ENCODE measurements at regions not wholly inside any gene's neighbourhood (a gene's known extent, or its start where the extent isn't known, plus 50 kb on each side); places are given as distances from the start of the nearest gene placed in this dataset.
"Not testable (repeated sequence)": the region's sequence is repeated elsewhere in the genome, so short reads cannot be mapped to it uniquely, and the experiment has no call there.

DNA sequence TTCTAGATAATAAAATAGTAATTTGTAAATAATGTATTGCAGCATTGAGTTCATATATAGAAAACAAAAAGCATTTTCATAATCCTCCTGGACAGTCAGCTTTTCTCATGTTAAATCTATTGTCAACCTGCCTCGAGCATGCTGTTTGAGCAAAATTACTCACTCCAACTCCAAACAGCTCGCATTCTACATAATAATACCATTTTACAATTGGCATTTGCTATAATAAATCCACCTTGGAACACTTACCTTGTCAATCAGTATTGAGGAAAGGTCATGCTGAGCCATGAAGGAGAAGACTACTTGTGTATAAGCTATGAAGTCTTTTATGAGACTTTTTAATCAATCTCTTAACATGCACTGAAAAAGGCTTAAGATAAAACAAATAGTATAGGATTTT lies 682.6 kb downstream of the CBLN4 start:
- no peak for DNase-seq (ENCODE audit: low spot score)
- CTCF ChIA-PET: no interaction called here
- POLR2A ChIA-PET (ENCODE audit: low non-redundant PET): no interaction called here
- TF ChIP-seq, protein P1, sequence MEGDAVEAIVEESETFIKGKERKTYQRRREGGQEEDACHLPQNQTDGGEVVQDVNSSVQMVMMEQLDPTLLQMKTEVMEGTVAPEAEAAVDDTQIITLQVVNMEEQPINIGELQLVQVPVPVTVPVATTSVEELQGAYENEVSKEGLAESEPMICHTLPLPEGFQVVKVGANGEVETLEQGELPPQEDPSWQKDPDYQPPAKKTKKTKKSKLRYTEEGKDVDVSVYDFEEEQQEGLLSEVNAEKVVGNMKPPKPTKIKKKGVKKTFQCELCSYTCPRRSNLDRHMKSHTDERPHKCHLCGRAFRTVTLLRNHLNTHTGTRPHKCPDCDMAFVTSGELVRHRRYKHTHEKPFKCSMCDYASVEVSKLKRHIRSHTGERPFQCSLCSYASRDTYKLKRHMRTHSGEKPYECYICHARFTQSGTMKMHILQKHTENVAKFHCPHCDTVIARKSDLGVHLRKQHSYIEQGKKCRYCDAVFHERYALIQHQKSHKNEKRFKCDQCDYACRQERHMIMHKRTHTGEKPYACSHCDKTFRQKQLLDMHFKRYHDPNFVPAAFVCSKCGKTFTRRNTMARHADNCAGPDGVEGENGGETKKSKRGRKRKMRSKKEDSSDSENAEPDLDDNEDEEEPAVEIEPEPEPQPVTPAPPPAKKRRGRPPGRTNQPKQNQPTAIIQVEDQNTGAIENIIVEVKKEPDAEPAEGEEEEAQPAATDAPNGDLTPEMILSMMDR (conservative IDR thresholded peaks at IDR 0.05; ENCODE audit: low read depth): no peak
- no peak overlapping the region for H3K27ac ChIP-seq

DNA sequence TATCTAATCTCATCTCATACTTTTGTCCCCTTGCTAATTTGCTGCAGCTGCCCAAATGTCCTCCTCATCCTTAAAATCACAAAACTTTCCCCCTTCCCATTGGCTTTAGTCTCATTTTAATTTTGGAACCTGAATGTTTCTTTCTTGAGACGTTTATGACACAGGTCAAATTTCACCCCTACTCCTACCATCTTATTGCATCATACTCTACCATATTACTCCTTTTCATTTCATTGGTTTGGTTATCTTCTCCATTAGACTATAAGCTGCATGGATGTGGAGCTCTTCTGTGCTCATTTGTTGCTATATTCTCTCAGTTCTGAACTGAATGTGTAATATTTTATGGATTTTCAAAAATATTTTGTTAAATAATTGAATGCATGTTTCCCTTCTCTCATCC lies 688.6 kb downstream of the CBLN4 start:
- POLR2A ChIA-PET (ENCODE audit: low non-redundant PET): no interaction called here
- DNase-seq (ENCODE audit: low spot score): no peak
- no peak overlapping the region for H3K27ac ChIP-seq
- TF ChIP-seq, protein P1 (conservative IDR thresholded peaks at IDR 0.05; ENCODE audit: low read depth): no peak
- CTCF ChIA-PET: no interaction called here

DNA sequence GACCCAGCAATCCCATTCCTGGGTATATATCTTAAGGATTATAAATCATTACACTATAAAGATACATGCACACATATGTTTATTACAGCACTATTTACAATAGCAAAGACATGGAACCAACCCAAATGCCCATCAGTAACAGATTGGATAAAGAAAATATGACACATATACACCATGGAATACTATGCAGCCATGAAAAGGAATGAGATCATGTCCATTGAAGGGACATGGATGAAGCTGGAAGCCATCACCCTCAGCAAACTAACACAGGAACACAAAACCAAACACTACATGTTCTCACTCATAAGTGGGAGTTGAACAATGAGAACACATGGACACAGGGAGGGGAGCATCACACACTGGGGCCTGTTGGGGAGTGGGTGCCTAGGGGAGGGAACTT lies 694.5 kb downstream of the CBLN4 start:
- CTCF ChIA-PET: interaction anchor here (0.6 kb wide), 1 partner anchor 1073 kb away, joined by 6 read pairs; no protein-coding TSS in a partner anchor
- POLR2A ChIA-PET (ENCODE audit: low non-redundant PET); H3K27ac ChIP-seq; DNase-seq (ENCODE audit: low spot score): not testable (repeated sequence)

DNA sequence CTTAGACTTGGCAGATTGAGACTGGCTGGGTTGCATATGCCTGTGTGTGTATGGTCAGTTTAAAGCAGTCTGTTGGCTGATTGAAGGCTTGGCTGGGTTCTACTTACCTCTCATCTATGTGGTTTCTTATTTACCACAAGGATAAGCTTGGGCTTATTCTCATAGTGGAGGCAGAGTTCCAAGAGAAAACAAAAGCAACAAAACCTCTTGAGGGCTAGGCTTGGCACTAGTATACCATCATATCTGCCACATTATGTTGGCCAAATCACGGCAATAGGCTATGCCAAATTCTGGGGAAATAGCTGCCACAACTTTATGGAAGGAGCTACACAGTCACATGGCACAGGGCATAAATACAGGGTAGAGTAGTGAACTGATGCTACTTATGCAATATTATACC lies 714.1 kb downstream of the CBLN4 start:
- TF ChIP-seq, protein P1 (conservative IDR thresholded peaks at IDR 0.05; ENCODE audit: low read depth): no peak
- ChIA-PET POLR2A (ENCODE audit: low non-redundant PET) (no interaction called here), CTCF (no interaction called here)
- no peak for DNase-seq (ENCODE audit: low spot score)
- no peak overlapping the region for H3K27ac ChIP-seq

DNA sequence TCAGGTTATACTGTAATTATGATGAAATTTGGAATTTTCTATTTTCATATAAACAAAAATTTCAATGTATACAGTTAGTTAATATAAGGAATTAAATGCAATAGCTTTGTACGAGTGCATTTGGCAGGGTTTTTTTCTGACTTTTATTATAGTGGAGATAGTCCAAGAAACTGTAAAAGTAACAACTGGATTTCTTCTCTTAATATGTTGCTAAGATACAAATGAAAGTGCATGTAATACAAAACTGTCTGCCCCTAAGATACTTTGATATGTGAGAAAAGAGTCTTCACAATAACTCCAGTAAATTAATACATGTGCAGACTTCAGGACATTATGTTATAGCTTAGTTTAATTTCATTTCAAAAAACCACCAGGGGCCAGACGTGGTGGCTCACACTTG lies 721.4 kb downstream of the CBLN4 start:
- ChIA-PET CTCF (no interaction called here), POLR2A (ENCODE audit: low non-redundant PET) (no interaction called here)
- no peak overlapping the region for H3K27ac ChIP-seq
- TF ChIP-seq, protein P1 (conservative IDR thresholded peaks at IDR 0.05; ENCODE audit: low read depth): no peak
- DNase-seq (ENCODE audit: low spot score): no peak

DNA sequence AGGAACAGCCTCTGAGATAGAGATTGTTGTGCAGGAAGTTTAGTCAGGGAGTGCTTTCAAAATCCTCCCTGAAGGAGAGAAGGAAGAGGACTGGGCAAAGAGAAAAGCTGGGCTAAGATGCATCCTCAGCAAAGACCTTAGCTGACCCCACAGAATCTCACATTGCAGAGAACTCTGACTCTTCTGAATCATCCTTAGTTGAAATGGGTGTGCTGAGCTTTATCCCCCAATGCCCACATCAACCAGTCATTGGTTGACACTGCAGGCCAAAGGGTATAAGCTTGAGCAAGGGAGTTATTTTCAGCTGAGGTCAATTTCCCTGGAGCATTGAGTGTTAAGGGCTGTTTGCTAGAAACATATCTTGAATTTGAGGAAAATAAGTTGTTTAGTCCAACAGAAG lies 732.2 kb downstream of the CBLN4 start:
- no peak for DNase-seq (ENCODE audit: low spot score)
- ChIA-PET CTCF (interaction anchor here (0.6 to 0.8 kb wide), 2 partner anchors 359 to 604 kb away, joined by 3 to 6 read pairs; no protein-coding TSS in a partner anchor), POLR2A (ENCODE audit: low non-redundant PET) (no interaction called here)
- TF ChIP-seq, protein P1 (conservative IDR thresholded peaks at IDR 0.05; ENCODE audit: low read depth): no peak
- no peak overlapping the region for H3K27ac ChIP-seq

DNA sequence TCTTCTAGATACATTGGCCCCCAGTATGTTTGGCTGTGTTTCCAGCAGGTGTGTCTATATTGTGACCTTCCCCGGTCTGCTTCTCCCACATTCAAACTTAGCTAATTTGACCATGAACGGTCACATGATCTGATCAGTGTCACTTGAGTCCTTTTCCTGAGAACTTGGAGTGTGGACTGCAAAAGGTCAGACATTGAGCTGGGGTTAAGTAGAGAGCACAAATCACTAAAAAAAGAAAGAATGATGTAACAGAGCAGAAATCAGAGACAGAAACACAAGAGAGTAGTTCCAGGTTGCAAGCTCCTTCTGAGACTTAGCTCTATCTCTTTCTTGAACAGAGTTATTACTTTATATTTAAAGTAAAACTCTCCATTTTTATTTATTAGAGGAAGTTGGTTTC lies 733.9 kb downstream of the CBLN4 start:
- H3K27ac ChIP-seq: no peak overlapping the region
- TF ChIP-seq, protein P1 (conservative IDR thresholded peaks at IDR 0.05; ENCODE audit: low read depth): no peak
- no peak for DNase-seq (ENCODE audit: low spot score)
- CTCF ChIA-PET: interaction anchor here (0.5 kb wide), 1 partner anchor 454 kb away, joined by 4 read pairs; no protein-coding TSS in a partner anchor
- POLR2A ChIA-PET (ENCODE audit: low non-redundant PET): no interaction called here

All from RWPE1 (cell line).